ENCODE measurements at regions not wholly inside any gene's neighbourhood (a gene's known extent, or its start where the extent isn't known, plus 50 kb on each side); places are given as distances from the start of the nearest gene placed in this dataset.

DNA sequence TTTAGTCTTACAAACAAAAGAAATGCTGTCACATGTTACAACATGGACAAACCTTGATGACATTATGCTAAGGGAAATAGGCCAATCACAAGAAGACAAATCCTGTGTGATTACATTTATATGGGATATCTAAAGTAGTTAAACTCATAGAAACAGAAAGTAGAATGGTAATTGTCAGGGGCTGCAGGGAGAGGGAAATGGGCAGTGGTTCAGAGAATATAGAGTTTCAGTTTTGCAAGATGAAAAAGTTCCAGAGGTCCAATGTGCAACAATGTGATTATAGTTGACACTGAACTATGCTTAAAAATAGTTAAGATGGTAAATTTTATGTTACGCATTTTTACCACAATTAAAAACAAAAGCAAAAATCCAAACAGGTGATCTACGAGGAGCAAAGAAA is 265.5 kb downstream of the NDUFS4 start:
- no peak for DNase-seq (ENCODE audit: low read depth in 2 of 2)

DNA sequence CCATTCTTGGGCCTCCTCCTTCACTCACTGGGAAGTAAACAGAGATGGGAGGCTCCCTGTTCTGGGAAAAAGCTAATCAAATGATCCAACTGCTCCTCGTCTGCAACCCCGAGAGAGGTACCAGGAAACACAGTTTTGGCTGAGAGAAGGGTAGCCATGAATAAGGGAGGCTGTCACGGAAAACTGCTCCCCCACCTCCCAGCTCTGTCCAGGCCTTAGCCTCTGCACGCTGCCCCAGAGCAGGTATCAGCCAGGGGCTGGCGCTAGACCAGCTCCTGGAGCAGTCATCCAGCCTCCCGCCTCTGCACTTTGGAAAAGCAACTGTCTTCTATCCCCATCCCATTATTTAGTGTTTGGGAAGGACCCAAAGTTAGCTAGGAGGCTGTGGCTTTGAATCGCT is 266.1 kb downstream of the NDUFS4 start:
- DNase-seq (ENCODE audit: low read depth in 2 of 2) = no peak

DNA sequence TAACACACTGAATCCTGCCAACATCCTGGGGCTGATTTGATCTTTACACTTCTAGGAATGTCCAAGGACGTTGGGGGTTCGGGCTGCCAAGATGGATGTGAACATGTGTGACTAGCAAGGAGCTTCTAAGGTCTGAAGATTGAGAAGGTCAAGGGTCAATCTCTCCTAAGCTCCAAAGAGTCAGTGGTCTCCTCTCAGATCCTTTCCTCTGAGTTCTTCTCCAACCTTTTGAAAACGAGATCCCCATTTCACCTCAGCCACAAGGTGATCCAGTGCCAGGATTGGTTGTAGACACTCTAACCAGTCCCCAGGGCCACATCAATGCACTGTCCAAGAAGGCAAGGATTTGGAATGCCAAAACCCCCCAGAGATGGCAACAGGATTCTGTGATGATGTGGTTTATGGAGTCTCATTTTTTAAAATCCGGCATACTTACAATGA is 266.8 kb downstream of the NDUFS4 start:
- DNase-seq (ENCODE audit: low read depth in 2 of 2) = no peak

DNA sequence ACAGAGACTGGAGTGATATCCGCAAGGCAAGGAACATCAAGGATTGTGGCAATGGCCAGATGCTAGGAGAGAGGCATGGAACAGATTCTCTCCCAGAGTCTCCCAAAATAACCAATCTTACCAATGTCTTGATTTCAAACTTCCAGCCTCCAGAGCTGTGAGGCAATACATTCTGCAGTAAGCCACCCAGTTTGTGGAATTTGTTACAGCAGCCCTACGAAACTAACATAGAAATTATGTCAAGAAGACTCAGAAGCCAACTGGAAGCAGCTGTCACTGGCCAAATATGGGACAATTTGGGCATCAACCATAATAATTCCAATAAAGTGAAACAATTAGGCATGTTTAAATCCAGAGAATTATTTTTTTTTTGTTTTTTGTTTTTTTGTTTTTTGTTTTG is 271.1 kb downstream of the NDUFS4 start:
- no peak for DNase-seq (ENCODE audit: low read depth in 2 of 2)
